OCI-LY7 (cell line): ENCODE measurements at regions not wholly inside any gene's neighbourhood (a gene's known extent, or its start where the extent isn't known, plus 50 kb on each side); places are given as distances from the start of the nearest gene placed in this dataset.

Experiments used
- BruUV-seq: library from RNA; stranded (reverse); fragments of 400-500 nt; replicated peaks from 2 replicates; lab custom pipeline; 2021; lab: Mats Ljungman, UMichigan
- CTCF ChIA-PET: fragments of 300-600 bp; sonication (Branson Sonifier 250); formaldehyde crosslinking; loops from one replicate; lab custom pipeline; 2022; ENCODE audit warnings: antibody characterized with exemption; ENCODE audit not compliant: unreplicated experiment; lab: Charles Lee
- POLR2A ChIA-PET: fragments of 300-600 bp; sonication (Branson Sonifier 250); formaldehyde crosslinking; loops from one replicate; lab custom pipeline; 2022; ENCODE audit warnings: antibody characterized with exemption; lab: Charles Lee
- DNase-seq: peaks from one replicate; pipeline ENCODE4 v3.0.0-alpha.2; 2015; ENCODE audit warnings: low spot score
- H2AFZ ChIP-seq: fragments of 200-600 bp; sonication (generic), shearing (Covaris generic); 2 replicates; pipeline ENCODE4 v1.6.1; 2014; ENCODE audit warnings: mild to moderate bottlenecking, antibody characterized with exemption, low read length, moderate library complexity
- H3K27ac ChIP-seq: fragments of 200-600 bp; sonication (generic); 2 replicates; pipeline ENCODE4 v1.5.1; 2014; ENCODE audit warnings: mixed run types, low read depth, mild to moderate bottlenecking, moderate library complexity, low read length, inconsistent platforms; ENCODE audit not compliant: poor library complexity, severe bottlenecking
- H3K36me3 ChIP-seq: fragments of 200-600 bp; sonication (generic); 2 replicates; pipeline ENCODE4 v1.6.1; 2014; ENCODE audit warnings: mild to moderate bottlenecking, antibody characterized with exemption, low read length, moderate library complexity, mixed read lengths; ENCODE audit not compliant: insufficient read depth
- H3K4me1 ChIP-seq: fragments of 200-600 bp; sonication (generic); 2 replicates; pipeline ENCODE4 v1.5.1; 2014; ENCODE audit warnings: mild to moderate bottlenecking, low read length; ENCODE audit not compliant: insufficient read depth, poor library complexity, severe bottlenecking
- H3K4me2 ChIP-seq: fragments of 200-600 bp; sonication (generic); 2 replicates; pipeline ENCODE4 v1.6.1; 2014; ENCODE audit warnings: mild to moderate bottlenecking, low read length
- H3K4me3 ChIP-seq: fragments of 200-600 bp; sonication (generic); 2 replicates; pipeline ENCODE4 v1.5.1; 2014; ENCODE audit warnings: mild to moderate bottlenecking, low read depth, low read length; ENCODE audit not compliant: poor library complexity, severe bottlenecking
- H3K79me2 ChIP-seq: fragments of 200-600 bp; sonication (generic); 2 replicates; pipeline ENCODE4 v1.6.1; 2016; ENCODE audit warnings: low read depth, mild to moderate bottlenecking, low read length, moderate library complexity, mixed read lengths; ENCODE audit not compliant: insufficient read depth
- H3K9me2 ChIP-seq: fragments of 200-600 bp; sonication (generic); 2 replicates; pipeline ENCODE4 v1.6.1; 2016; ENCODE audit warnings: mild to moderate bottlenecking, low read length, mixed read lengths; ENCODE audit not compliant: insufficient read depth
- H3K9me3 ChIP-seq: fragments of 200-600 bp; sonication (generic); 2 replicates; pipeline ENCODE4 v1.6.1; 2014; ENCODE audit warnings: mild to moderate bottlenecking, mixed run types, low read length, mixed read lengths
- H4K20me1 ChIP-seq: fragments of 200-600 bp; sonication (generic); 2 replicates; pipeline ENCODE4 v1.6.1; 2014; ENCODE audit warnings: mild to moderate bottlenecking, antibody characterized with exemption, low read length, moderate library complexity, mixed read lengths; ENCODE audit not compliant: insufficient read depth
- CTCF ChIP-seq: fragments of 200-600 bp; sonication (generic); conservative IDR thresholded peaks from 2 replicates; pipeline ENCODE4 v1.5.1; 2014; ENCODE audit warnings: mild to moderate bottlenecking, antibody characterized with exemption, low read length, moderate library complexity, mixed read lengths
- EZH2phosphoT487 ChIP-seq: fragments of 200-600 bp; sonication (generic); IDR thresholded peaks from 2 replicates; pipeline ENCODE4 v1.6.1; 2018; ENCODE audit warnings: low read depth, borderline replicate concordance, mild to moderate bottlenecking, mixed run types, antibody characterized with exemption, low read length, moderate library complexity, mixed read lengths
- intact Hi-C: fragments of 100-400 bp; cut with micrococcal nuclease; formaldehyde crosslinking; loops from one replicate; pipeline ENCODE4 v1.10.0; 2022; ENCODE audit not compliant: unreplicated experiment

- Histone ChIP-seq H3K4me2 (no peak overlapping the region), H3K27ac (no peak overlapping the region), H4K20me1 (no peaks in the 10 kb centered on the region), H3K9me2 (no peaks in the 10 kb centered on the region), H3K79me2 (no peaks in the 10 kb centered on the region), H3K36me3 (no peaks in the 10 kb centered on the region), H3K4me3 (no peak overlapping the region), H3K9me3 (no peaks in the 10 kb centered on the region), H2AFZ (no peak overlapping the region), H3K4me1 (no peaks in the 10 kb centered on the region)
- no TSS peak for BruUV-seq
- intact Hi-C loops = no loop called here
- no peak for DNase-seq
- ChIA-PET CTCF (no interaction called here), POLR2A (interaction anchor here (0.6 kb wide), 1 partner anchor 319 kb away, joined by 3 read pairs; no protein-coding TSS in a partner anchor)
- TF ChIP-seq CTCF (no peak), EZH2phosphoT487 (no peak)
Measured at GRCh38 chr4:54861201-54861600, 203.4 kb downstream of the KIT start.

GRCh38 chr4:54855191-54855854 is 197.6 kb downstream of the KIT start:
- no peak overlapping the region for H2AFZ ChIP-seq
- no peak for DNase-seq
- no peak for TF ChIP-seq CTCF
- no peak for TF ChIP-seq EZH2phosphoT487
- no peaks in the 10 kb centered on the region for H3K79me2 ChIP-seq
- ChIA-PET CTCF (no interaction called here), POLR2A (no interaction called here)
- BruUV-seq = no TSS peak
- no peaks in the 10 kb centered on the region for H3K36me3 ChIP-seq
- H3K4me1 ChIP-seq = no peaks in the 10 kb centered on the region
- no peaks in the 10 kb centered on the region for H3K9me2 ChIP-seq
- no peak overlapping the region for H3K27ac ChIP-seq
- no peak overlapping the region for H3K4me2 ChIP-seq
- no peak overlapping the region for H3K4me3 ChIP-seq
- H3K9me3 ChIP-seq = no peaks in the 10 kb centered on the region
- intact Hi-C loops = no loop called here
- no peaks in the 10 kb centered on the region for H4K20me1 ChIP-seq

- Histone ChIP-seq H3K27ac (no peak overlapping the region), H3K36me3 (no peaks in the 10 kb centered on the region), H3K9me2 (no peaks in the 10 kb centered on the region), H3K4me2 (no peak overlapping the region), H3K4me3 (no peak overlapping the region), H3K4me1 (no peaks in the 10 kb centered on the region), H2AFZ (no peak overlapping the region), H4K20me1 (no peaks in the 10 kb centered on the region), H3K79me2 (no peaks in the 10 kb centered on the region), H3K9me3 (no peaks in the 10 kb centered on the region)
- no TSS peak for BruUV-seq
- ChIA-PET POLR2A (no interaction called here), CTCF (no interaction called here)
- TF ChIP-seq CTCF (no peak), EZH2phosphoT487 (no peak)
- intact Hi-C loops = no loop called here
- DNase-seq = no peak
Measured at GRCh38 chr4:54852602-54853001, 194.8 kb downstream of the KIT start.
